Naive thymus-derived CD8-positive, alpha-beta T cell (primary cell): ENCODE measurements at regions not wholly inside any gene's neighbourhood (a gene's known extent, or its start where the extent isn't known, plus 50 kb on each side); places are given as distances from the start of the nearest gene placed in this dataset.
"Not testable (repeated sequence)": the region's sequence is repeated elsewhere in the genome, so short reads cannot be mapped to it uniquely, and the experiment has no call there.

Source experiments
- ATAC-seq, 2 donors: fragments of 150-1000 bp; cut with Tn5 transposase in 1 of 2; sonication (Bioruptor Pico), chemical (Tn5 transposase) in 1 of 2; 1 replicate in 1 of 2; 2 replicates in 1 of 2; pipeline ENCODE4 v1.10.0; 2021; ENCODE audit warnings: mild to moderate bottlenecking in 2 of 2, moderate library complexity in 2 of 2
- POLR2A ChIA-PET: fragments of 350-600 bp; sonication (Branson Sonifier 250); formaldehyde crosslinking; loops from one replicate; lab custom pipeline; 2021; ENCODE audit warnings: antibody characterized with exemption; lab: Charles Lee
- DNase-seq, 10 donors: peaks; one replicate each; pipeline versions ENCODE4 v3.0.0 to v3.0.0-alpha.2; 2020 to 2022
- H3K27ac Mint-ChIP-seq, 10 donors: one replicate each; pipeline ENCODE4 v1.8.0; 2020 to 2022; ENCODE audit warnings: mild to moderate bottlenecking in 10 of 10, mixed read lengths in 10 of 10, moderate library complexity in 4 of 10, inconsistent platforms in 1 of 10
- H3K27me3 Mint-ChIP-seq, 5 donors: one replicate each; pipeline ENCODE4 v1.8.0; 2021 to 2022; ENCODE audit warnings: mixed read lengths in 5 of 5
- H3K36me3 Mint-ChIP-seq, 3 donors: one replicate each; pipeline ENCODE4 v1.8.0; 2020 to 2022; ENCODE audit warnings: mixed read lengths in 3 of 3, mild to moderate bottlenecking in 2 of 3, inconsistent platforms in 1 of 3
- H3K4me1 Mint-ChIP-seq, 4 donors: one replicate each; pipeline ENCODE4 v1.8.0; 2021 to 2022; ENCODE audit warnings: mixed read lengths in 4 of 4
- H3K4me3 Mint-ChIP-seq, 10 donors: one replicate each; pipeline ENCODE4 v1.8.0; 2020 to 2022; ENCODE audit warnings: mild to moderate bottlenecking in 10 of 10, mixed read lengths in 10 of 10, moderate library complexity in 6 of 10, inconsistent platforms in 1 of 10
- H3K9me3 Mint-ChIP-seq, 9 donors: one replicate each; pipeline ENCODE4 v1.8.0; 2020 to 2022; ENCODE audit warnings: mixed read lengths in 9 of 9, mild to moderate bottlenecking in 3 of 9, inconsistent platforms in 1 of 9, moderate library complexity in 1 of 9

DNA sequence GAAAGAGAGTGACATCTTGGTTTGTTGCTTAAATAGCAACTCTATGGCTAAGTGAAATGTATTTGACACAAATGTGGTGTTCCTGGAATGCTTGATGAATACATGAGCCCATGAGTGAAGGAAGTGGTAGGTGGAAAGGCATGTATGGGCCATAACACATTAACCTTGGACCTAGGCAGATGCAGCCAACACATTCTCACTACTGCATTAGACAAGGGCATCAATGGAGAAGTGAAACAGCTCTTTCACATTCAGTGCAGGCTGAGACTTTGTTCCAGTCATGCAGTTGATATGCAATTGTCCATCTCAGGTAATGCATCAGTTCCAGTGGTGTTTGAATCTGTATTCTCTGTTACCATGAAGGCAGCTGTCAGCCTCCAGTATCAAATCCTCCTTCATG, 133.6 kb downstream of the HS3ST3B1 start:
- H3K27ac Mint-ChIP-seq, result peak overlapping the region in 1 of 10 donors; percentile 9

DNA sequence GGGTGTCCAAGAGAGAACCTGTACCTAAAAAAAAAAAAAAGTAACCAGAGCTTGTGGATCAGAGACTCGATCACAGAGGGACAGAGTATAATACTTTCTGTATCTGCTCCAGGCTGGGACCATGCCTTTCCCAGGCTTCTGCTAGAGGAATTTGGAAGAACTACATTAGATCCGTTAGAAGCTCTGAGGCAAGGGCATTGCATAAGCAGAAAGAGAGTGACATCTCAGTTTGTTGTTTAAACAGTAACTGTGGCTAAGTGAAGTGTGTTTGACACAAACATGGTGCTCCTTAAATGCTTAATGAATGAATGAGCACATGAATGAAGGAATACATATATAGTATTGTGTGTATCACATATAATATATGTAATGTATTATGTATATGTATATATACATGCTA, 131.2 kb downstream of the HS3ST3B1 start:
- DNase-seq (no peak), ATAC-seq (no peak)
- Mint-ChIP-seq H3K36me3 (no peaks in the 10 kb centered on the region), H3K4me3 (no peak overlapping the region), H3K27ac (peak overlapping the region in 1 of 10 donors; percentile 11), H3K9me3 (no peaks in the 10 kb centered on the region), H3K27me3 (no peaks in the 10 kb centered on the region), H3K4me1 (peaks cover 24 to 55% (median 45%) of the 10 kb centered on the region in 4 donors)
- POLR2A ChIA-PET, result interaction anchor here (0.6 kb wide), 1 partner anchor 324 kb away, joined by 3 read pairs; no protein-coding TSS in a partner anchor

More for the DNA sequence above, 133.6 kb downstream of the HS3ST3B1 start:
- POLR2A ChIA-PET, result no interaction called here
- Mint-ChIP-seq H3K4me1 (peaks cover 8 to 34% (median 26%) of the 10 kb centered on the region in 4 donors), H3K36me3 (no peaks in the 10 kb centered on the region), H3K4me3 (no peak overlapping the region), H3K9me3 (no peaks in the 10 kb centered on the region), H3K27me3 (no peaks in the 10 kb centered on the region)
- DNase-seq (no peak), ATAC-seq (no peak)

DNA sequence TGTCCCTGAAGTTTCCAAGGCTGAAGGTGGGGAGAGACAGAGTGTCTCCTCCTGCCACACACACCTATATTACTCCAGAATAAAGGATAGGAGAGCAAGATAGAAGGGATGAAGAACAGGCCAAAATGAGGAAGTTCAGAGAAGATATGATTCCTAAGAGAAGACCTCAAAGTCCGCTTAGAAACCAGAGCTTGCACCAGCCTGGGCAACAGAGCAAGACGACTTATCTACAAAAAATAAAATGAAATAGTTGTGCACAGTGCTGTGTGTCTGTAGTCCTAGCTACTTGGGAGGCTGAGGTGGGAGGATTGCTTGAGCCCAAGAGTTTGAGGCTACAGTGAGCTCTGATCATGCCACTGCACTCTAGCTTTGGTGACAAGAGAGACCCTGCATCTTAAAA, 128.2 kb downstream of the HS3ST3B1 start:
- POLR2A ChIA-PET, result interaction anchor here (0.5 to 3.8 kb wide), 18 partner anchors 9 to 245 kb away, joined by 3 to 101 read pairs (median 5); partner anchors contain the start of gene HS3ST3B1
- H3K27me3 Mint-ChIP-seq, result no peaks in the 10 kb centered on the region
- ATAC-seq, result peak in 1 of 2 donors; percentile 2

DNA sequence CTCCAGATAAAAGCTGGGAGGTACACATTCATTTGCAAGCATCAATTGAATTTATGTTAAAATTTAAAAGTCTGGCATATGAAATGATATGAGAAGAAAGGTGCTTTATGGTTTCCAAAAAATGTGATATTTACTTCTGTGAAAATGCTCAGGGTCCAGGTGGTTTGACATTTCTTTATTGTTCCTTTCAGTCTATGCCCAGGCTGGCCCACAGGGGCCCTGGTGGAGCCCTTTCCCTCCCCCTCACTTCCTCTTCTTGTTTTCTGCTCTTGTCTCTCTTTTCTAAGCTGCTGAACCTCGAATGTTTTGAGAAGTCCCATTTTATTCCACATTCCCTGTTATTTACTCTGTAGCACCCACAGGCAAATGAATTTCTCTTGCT, 127.8 kb downstream of the HS3ST3B1 start:
- ATAC-seq (peak; percentile 78 to 79), DNase-seq (peak in 5 of 10 donors; percentile 17 to 52 (median 38))
- Mint-ChIP-seq H3K27me3 (no peaks in the 10 kb centered on the region), H3K4me3 (peak overlapping the region; percentile 69 to 91 (median 83)), H3K36me3 (no peaks in the 10 kb centered on the region), H3K27ac (peak overlapping the region; percentile 82 to 100 (median 94)), H3K9me3 (no peaks in the 10 kb centered on the region), H3K4me1 (peaks cover 36 to 65% (median 62%) of the 10 kb centered on the region in 4 donors)
- POLR2A ChIA-PET, result interaction anchor here (0.5 to 3.8 kb wide), 21 partner anchors 9 to 245 kb away, joined by 3 to 101 read pairs (median 5); partner anchors contain the start of gene HS3ST3B1

More for the DNA sequence above, 128.2 kb downstream of the HS3ST3B1 start:
- H3K4me1 Mint-ChIP-seq, result peaks cover 32 to 63% (median 60%) of the 10 kb centered on the region in 4 donors
- DNase-seq, result no peak
- H3K36me3 Mint-ChIP-seq, result no peaks in the 10 kb centered on the region
- peak overlapping the region; percentile 69 to 91 (median 83) for H3K4me3 Mint-ChIP-seq
- H3K27ac Mint-ChIP-seq, result peak overlapping the region; percentile 82 to 100 (median 94)
- H3K9me3 Mint-ChIP-seq, result no peaks in the 10 kb centered on the region

DNA sequence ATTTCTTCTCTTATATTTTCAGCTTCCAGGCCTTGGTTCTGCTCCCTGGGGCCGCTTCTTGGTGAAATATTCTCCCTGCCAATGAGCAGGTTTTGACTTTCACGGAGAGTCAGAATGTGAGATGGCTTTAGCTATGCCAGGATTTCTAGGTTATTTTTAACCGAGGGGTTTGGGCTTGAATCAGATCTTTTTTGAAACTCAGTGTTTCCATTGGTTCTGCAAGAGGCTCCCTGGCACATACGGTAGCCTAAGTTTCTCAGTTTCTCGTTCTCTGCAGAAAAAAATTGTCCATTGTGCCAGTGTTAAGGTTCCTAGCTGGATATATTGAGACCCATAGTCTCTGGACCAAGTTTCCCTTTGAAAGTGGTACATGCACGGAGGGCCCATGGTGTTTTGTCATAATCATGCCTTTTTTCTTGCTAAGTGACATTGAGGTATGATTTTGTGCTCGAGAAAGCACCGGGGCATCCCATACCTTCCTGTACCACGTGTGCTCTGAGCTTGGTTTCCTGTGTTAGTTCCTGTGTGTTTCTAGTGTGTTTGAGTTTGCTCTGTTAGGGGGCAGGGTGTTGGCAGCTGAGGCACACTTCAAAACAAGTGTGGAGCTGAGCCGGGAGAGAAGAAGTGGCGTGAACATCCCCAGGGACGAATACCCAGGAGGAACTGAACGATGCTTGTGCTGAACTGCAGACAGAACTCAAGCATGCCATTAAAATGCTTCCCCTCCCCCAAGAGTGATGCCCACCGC, 127.2 kb downstream of the HS3ST3B1 start:
- POLR2A ChIA-PET, result interaction anchor here (0.5 to 3.8 kb wide), 18 partner anchors 8 to 246 kb away, joined by 3 to 101 read pairs (median 5); partner anchors contain the start of gene HS3ST3B1
- Mint-ChIP-seq H3K4me1 (peaks cover 37 to 68% (median 64%) of the 10 kb centered on the region in 4 donors), H3K9me3 (no peaks in the 10 kb centered on the region), H3K4me3 (peak overlapping the region; percentile 69 to 91 (median 83)), H3K27ac (peak overlapping the region; percentile 82 to 100 (median 94)), H3K36me3 (no peaks in the 10 kb centered on the region), H3K27me3 (no peaks in the 10 kb centered on the region)
- peak; percentile 9 to 76 (median 54) for DNase-seq
- ATAC-seq, result peak; percentile 96 to 99

DNA sequence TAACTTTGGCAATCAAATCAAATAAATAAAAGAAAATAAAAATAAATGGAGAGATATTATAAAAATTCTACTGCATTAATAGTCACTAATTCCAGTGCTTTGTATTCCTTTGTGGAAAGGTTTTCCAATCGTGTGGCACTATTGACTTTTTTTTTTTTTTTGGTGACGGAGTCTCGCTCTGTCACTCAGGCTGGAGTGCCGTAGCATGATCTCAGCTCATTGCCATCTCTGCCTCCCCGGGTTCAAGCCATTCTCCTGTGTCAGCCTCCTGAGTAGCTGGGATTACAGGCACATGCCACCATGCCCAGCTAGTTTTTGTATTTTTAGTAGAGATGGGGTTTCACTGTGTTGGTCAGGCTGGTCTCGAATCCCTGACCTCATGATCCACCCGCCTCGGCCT, 122.3 kb downstream of the HS3ST3B1 start:
- not testable (repeated sequence) for ATAC-seq, H3K9me3 Mint-ChIP-seq, H3K36me3 Mint-ChIP-seq, H3K27me3 Mint-ChIP-seq, H3K27ac Mint-ChIP-seq, H3K4me3 Mint-ChIP-seq, DNase-seq
- peaks cover 33 to 55% (median 46%) of the 10 kb centered on the region in 4 donors for H3K4me1 Mint-ChIP-seq
- POLR2A ChIA-PET, result interaction anchor here (0.8 kb wide), 1 partner anchor 14 kb away, joined by 3 read pairs; no protein-coding TSS in a partner anchor

DNA sequence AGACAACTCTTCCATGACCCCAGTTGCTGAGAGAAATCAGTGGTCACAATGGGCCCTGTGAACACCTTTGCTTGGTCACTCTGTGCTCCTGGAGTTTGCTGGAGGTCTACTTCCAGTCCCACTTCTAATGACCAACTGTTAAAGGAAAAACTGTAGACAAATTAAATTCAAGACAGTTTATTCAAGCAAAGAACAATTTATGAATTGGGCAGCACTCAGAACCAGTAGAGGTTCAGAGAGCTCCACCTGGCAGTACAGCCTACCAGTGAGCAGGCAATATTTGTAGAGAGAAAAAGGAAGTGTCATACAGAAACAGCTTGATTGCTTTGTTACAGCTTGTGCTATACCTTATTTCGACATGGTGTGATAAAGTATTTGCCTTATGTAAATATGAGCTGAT, 116.5 kb downstream of the HS3ST3B1 start:
- H3K9me3 Mint-ChIP-seq, result peaks cover 0 to 16% (median 8%) of the 10 kb centered on the region in 9 donors
- H3K36me3 Mint-ChIP-seq, result peaks cover 0 to 7% (median 5%) of the 10 kb centered on the region in 3 donors
- POLR2A ChIA-PET, result no interaction called here
- no peaks in the 10 kb centered on the region for H3K27me3 Mint-ChIP-seq
- no peak overlapping the region for H3K4me3 Mint-ChIP-seq
- no peak overlapping the region for H3K27ac Mint-ChIP-seq
- DNase-seq, result no peak
- ATAC-seq, result no peak
- peaks cover 2 to 12% (median 10%) of the 10 kb centered on the region in 4 donors for H3K4me1 Mint-ChIP-seq

DNA sequence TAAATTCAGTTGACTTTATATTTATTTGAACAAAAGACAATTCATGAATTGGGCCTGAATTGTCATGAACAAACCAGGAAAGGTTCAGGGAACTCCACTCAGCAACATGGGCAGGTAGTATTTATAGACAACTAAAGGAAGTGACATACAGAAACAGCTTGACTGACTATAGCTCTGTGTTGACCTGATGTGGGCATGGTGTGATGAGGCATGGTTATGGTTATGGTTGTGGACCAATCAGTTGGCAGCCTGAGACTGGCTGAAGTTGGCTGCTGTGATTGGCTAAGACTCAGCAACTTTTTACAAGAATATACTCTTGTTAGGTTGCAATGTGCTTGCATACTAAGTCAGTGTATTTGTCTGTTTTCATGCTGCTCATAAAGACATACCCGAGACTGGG, 108.4 kb downstream of the HS3ST3B1 start:
- H3K4me3 Mint-ChIP-seq, result no peak overlapping the region
- DNase-seq (no peak), ATAC-seq (no peak)
- H3K27me3 Mint-ChIP-seq, result no peaks in the 10 kb centered on the region
- H3K36me3 Mint-ChIP-seq, result peaks cover 0 to 4% (median 0%) of the 10 kb centered on the region in 3 donors
- H3K27ac Mint-ChIP-seq, result peak overlapping the region in 1 of 10 donors; percentile 14
- POLR2A ChIA-PET, result interaction anchor here (1.4 kb wide), 1 partner anchor 19 kb away, joined by 5 read pairs; no protein-coding TSS in a partner anchor
- H3K4me1 Mint-ChIP-seq, result peaks cover 8 to 27% (median 20%) of the 10 kb centered on the region in 4 donors
- no peaks in the 10 kb centered on the region for H3K9me3 Mint-ChIP-seq

DNA sequence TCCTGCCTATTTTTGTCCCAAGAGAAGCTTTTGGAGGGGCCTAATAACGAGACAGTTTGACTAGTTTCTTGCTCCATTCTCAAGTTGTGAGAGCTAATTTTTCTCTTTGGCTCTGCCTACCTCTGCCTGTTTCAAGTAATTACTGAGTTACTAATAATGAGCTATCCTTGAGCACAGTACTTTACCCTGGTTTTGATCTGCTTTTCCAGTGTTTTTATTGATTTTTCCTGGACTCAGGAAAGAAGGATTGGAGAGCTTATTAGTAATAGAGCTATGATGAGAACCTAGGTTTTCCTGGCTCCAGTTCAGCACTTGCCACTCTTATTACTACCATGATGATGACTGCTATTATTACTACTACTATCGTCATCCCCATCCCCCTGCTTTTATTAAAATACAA, 106.7 kb downstream of the HS3ST3B1 start:
- Mint-ChIP-seq H3K27me3 (no peaks in the 10 kb centered on the region), H3K9me3 (peaks cover 0 to 3% (median 0%) of the 10 kb centered on the region in 9 donors), H3K36me3 (peaks cover 0 to 4% (median under 1%) of the 10 kb centered on the region in 3 donors), H3K4me3 (no peak overlapping the region), H3K4me1 (peaks cover 18 to 39% (median 31%) of the 10 kb centered on the region in 4 donors), H3K27ac (no peak overlapping the region)
- ATAC-seq (no peak), DNase-seq (no peak)
- POLR2A ChIA-PET, result no interaction called here

DNA sequence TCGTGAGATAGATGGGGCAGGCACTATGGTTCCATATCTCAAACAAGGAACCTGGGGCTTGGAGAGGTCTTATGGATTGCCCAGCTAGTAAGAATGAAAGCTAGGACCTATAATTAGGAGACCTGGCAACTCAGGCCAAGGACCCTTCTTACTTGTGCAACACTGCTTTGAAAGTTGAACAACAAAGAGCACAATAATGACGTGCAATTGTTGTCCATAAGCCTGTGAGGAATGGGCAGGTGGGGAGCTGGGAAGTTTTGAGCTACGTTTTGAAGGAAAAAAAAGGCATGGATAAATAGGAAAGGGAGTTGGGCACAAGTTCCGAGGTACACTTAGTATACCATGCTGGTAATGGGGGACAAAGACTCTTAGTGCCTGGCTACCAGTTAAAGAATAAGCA, 104.3 kb downstream of the HS3ST3B1 start:
- Mint-ChIP-seq H3K4me1 (peaks cover 18 to 39% (median 30%) of the 10 kb centered on the region in 4 donors), H3K36me3 (peaks cover 0 to 9% (median 6%) of the 10 kb centered on the region in 3 donors), H3K27me3 (no peaks in the 10 kb centered on the region), H3K9me3 (peaks cover 0 to 12% (median 5%) of the 10 kb centered on the region in 9 donors), H3K4me3 (peak overlapping the region in 5 of 10 donors; percentile 34 to 70 (median 51)), H3K27ac (peak overlapping the region in 8 of 10 donors; percentile 4 to 79 (median 44))
- DNase-seq (no peak), ATAC-seq (no peak)
- POLR2A ChIA-PET, result interaction anchor here (1.2 to 3.3 kb wide), 3 partner anchors 23 to 103 kb away, joined by 4 to 33 read pairs (median 24); partner anchors contain the start of gene HS3ST3B1
